Natural killer cell (primary cell): ENCODE measurements at regions not wholly inside any gene's neighbourhood (a gene's known extent, or its start where the extent isn't known, plus 50 kb on each side); places are given as distances from the start of the nearest gene placed in this dataset.

ENCODE experiments used
- ATAC-seq, 3 donors: fragments of 150-1000 bp in 2 of 3; fragments of 200-7000 bp in 1 of 3; cut with Tn5 transposase; 1 replicate in 1 of 3; 2 replicates in 2 of 3; pipeline ENCODE4 v1.10.0; 2021; ENCODE audit warnings: mild to moderate bottlenecking in 2 of 3, moderate library complexity in 2 of 3
- DNase-seq, 2 donors: peaks; one replicate each; pipeline versions ENCODE4 v3.0.0 to v3.0.0-alpha.2; 2013 to 2021; ENCODE audit warnings: mixed read lengths in 1 of 2
- H3K27ac ChIP-seq: one replicate; pipeline ENCODE4 v1.5.1; 2013; ENCODE audit warnings: mild to moderate bottlenecking, low read length
- H3K27me3 ChIP-seq: one replicate; pipeline ENCODE4 v1.6.1; 2013; ENCODE audit warnings: low read length; ENCODE audit not compliant: control insufficient read depth, insufficient read depth
- H3K36me3 ChIP-seq: one replicate; pipeline ENCODE4 v1.6.1; 2013; ENCODE audit warnings: low read length; ENCODE audit not compliant: control insufficient read depth, insufficient read depth
- H3K4me1 ChIP-seq: one replicate; pipeline ENCODE4 v1.6.1; 2013; ENCODE audit warnings: low read length; ENCODE audit not compliant: control insufficient read depth, insufficient read depth
- H3K4me3 ChIP-seq: one replicate; pipeline ENCODE4 v1.5.1; 2013; ENCODE audit warnings: low read length
- H3K9me3 ChIP-seq: one replicate; pipeline ENCODE4 v1.6.1; 2013; ENCODE audit warnings: low read length; ENCODE audit not compliant: control insufficient read depth, insufficient read depth
- H3K27ac Mint-ChIP-seq, 2 donors: one replicate each; pipeline ENCODE4 v1.8.0; 2022; ENCODE audit warnings: mild to moderate bottlenecking in 2 of 2, mixed read lengths in 2 of 2, moderate library complexity in 1 of 2
- H3K27me3 Mint-ChIP-seq, 2 donors: one replicate each; pipeline ENCODE4 v1.8.0; 2022; ENCODE audit warnings: low read depth in 2 of 2, mixed read lengths in 2 of 2
- H3K36me3 Mint-ChIP-seq: one replicate; pipeline ENCODE4 v1.8.0; 2022; ENCODE audit warnings: mixed read lengths
- H3K4me1 Mint-ChIP-seq, 2 donors: one replicate each; pipeline ENCODE4 v1.8.0; 2022; ENCODE audit warnings: mixed read lengths in 2 of 2
- H3K4me3 Mint-ChIP-seq: one replicate; pipeline ENCODE4 v1.8.0; 2022; ENCODE audit warnings: mild to moderate bottlenecking, moderate library complexity, mixed read lengths
- H3K9me3 Mint-ChIP-seq, 2 donors: one replicate each; pipeline ENCODE4 v1.8.0; 2022; ENCODE audit warnings: mixed read lengths in 2 of 2
- WGBS: methylation state at CpG from one replicate; pipeline ENCODE4 v1.1.7; 2013; ENCODE audit warnings: missing lambda C conversion rate; ENCODE audit not compliant: insufficient coverage; 5-methylcytosine and 5-hydroxymethylcytosine counted together
- intact Hi-C: fragments of 100-400 bp; cut with micrococcal nuclease; formaldehyde crosslinking; loops from one replicate; pipeline ENCODE4 v1.14.2; 2022
- TF ChIP-seq, protein P1 (sequence below): fragments of 200-600 bp; IDR thresholded peaks from one replicate; pipeline ENCODE4 v1.8.0; 2022; ENCODE audit warnings: antibody characterized with exemption

DNA sequence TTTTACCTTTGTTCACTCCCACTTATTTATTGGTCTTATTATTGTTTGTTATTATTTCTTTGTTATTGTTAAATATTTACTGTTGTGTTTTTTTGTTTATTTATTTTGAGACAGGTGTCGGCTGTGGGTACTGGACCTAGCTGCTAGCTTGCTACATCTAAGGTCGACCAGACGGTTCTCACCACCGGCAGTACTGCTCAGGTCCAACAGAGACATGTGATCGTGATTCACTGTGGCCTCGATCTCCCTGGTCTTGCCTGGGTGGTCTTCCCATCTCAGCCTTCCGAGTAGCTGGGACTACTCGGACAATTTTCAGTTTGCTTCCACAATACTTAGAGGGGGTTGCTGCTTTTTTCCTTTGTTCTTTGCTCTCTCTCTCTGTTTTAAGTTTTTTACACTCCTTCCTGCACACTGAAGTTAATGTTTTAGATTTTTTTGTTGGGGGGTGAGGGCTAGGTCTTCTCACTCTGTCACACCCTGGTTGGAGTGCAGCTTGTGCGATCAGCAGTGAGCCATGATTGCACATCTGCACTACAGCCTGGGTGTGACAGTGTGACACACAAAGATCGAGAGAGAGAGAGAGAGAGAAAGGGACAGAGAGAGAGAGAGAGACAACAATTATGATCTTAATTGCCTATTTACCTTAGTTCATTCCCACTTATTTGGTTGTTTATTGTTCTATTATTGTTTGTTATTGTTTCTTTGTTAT is 1432.4 kb downstream of the UQCRFS1 start:
- Histone ChIP-seq H3K9me3 (peaks cover 11% of the 10 kb centered on the region), H3K27me3 (no peaks in the 10 kb centered on the region), H3K36me3 (no peaks in the 10 kb centered on the region), H3K4me1 (no peaks in the 10 kb centered on the region), H3K27ac (no peak overlapping the region), H3K4me3 (no peak overlapping the region)
- 81% methylated on average over 9 of the region's 10 CpGs for WGBS
- TF ChIP-seq, protein P1, sequence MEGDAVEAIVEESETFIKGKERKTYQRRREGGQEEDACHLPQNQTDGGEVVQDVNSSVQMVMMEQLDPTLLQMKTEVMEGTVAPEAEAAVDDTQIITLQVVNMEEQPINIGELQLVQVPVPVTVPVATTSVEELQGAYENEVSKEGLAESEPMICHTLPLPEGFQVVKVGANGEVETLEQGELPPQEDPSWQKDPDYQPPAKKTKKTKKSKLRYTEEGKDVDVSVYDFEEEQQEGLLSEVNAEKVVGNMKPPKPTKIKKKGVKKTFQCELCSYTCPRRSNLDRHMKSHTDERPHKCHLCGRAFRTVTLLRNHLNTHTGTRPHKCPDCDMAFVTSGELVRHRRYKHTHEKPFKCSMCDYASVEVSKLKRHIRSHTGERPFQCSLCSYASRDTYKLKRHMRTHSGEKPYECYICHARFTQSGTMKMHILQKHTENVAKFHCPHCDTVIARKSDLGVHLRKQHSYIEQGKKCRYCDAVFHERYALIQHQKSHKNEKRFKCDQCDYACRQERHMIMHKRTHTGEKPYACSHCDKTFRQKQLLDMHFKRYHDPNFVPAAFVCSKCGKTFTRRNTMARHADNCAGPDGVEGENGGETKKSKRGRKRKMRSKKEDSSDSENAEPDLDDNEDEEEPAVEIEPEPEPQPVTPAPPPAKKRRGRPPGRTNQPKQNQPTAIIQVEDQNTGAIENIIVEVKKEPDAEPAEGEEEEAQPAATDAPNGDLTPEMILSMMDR: no peak
- Mint-ChIP-seq H3K4me1 (peaks cover 5 to 12% of the 10 kb centered on the region in 2 donors), H3K27me3 (no peaks in the 10 kb centered on the region), H3K4me3 (no peak overlapping the region), H3K9me3 (peaks cover 5 to 12% of the 10 kb centered on the region in 2 donors), H3K27ac (no peak overlapping the region), H3K36me3 (peaks cover 37% of the 10 kb centered on the region)
- intact Hi-C loops: no loop called here
- ATAC-seq: no peak
- no peak for DNase-seq

DNA sequence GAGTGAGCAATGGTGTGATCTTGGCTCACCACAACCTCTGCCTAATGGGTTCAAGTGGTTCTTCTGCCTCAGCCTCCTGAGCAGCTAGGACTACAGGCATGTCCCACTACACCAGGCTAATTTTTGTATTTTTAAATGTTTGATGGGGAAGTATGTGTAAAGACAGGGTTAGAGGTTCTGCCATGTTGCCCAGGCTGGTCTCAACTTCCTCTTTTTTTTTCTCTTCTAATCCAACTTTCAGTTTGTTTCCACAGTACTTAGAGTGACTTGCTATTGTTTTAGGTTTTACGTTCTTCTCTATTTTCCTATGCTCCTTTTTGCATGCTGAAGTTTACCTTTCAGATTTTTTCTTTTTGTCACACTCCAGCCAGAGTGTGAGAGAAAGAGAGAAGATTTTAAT is 1433.0 kb downstream of the UQCRFS1 start:
- WGBS: no CpG with 5 or more reads among the region's 1 CpG
- intact Hi-C loops: loop anchor here (10.0 kb wide), 2 partner anchors 545 to 935 kb away; no protein-coding TSS in a partner anchor
- Mint-ChIP-seq H3K4me3 (no peak overlapping the region), H3K27ac (no peak overlapping the region), H3K27me3 (no peaks in the 10 kb centered on the region), H3K9me3 (peaks cover 5 to 12% of the 10 kb centered on the region in 2 donors), H3K36me3 (peaks cover 42% of the 10 kb centered on the region), H3K4me1 (peaks cover 5 to 6% of the 10 kb centered on the region in 2 donors)
- no peak for ATAC-seq
- DNase-seq: no peak
- Histone ChIP-seq H3K4me3 (no peak overlapping the region), H3K9me3 (peaks cover 14% of the 10 kb centered on the region), H3K4me1 (no peaks in the 10 kb centered on the region), H3K27me3 (no peaks in the 10 kb centered on the region), H3K27ac (no peak overlapping the region), H3K36me3 (no peaks in the 10 kb centered on the region)
- TF ChIP-seq, protein P1: no peak

DNA sequence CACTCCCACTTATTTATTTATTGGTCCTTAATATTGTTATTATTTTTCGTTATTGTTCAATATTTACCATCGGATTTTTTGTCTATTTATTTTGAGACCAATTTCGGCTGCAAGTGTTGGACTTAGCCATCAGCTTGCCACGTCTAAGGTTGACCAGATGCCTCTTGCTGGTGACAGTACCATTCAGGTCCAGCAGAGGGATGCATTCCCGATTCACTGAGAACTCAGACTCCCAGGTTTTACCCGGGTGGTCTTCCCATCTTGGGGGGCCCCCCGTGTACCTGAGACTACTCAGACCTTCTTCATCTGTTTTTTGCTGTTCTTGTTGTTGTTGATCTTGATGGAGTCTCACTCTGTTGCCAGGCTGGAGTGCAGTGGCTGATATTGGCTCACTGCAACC is 1435.2 kb downstream of the UQCRFS1 start:
- H3K27me3 Mint-ChIP-seq: no peaks in the 10 kb centered on the region
- H3K27me3 ChIP-seq: no peaks in the 10 kb centered on the region
- peaks cover 63% of the 10 kb centered on the region for H3K36me3 Mint-ChIP-seq
- 96% methylated on average over 7 of the region's 7 CpGs for WGBS
- peaks cover 0 to 5% of the 10 kb centered on the region in 2 donors for H3K4me1 Mint-ChIP-seq
- H3K27ac Mint-ChIP-seq: no peak overlapping the region
- no peaks in the 10 kb centered on the region for H3K4me1 ChIP-seq
- peaks cover 18 to 19% of the 10 kb centered on the region in 2 donors for H3K9me3 Mint-ChIP-seq
- ATAC-seq: no peak
- intact Hi-C loops: loop anchor here (10.0 kb wide), 2 partner anchors 547 to 937 kb away; no protein-coding TSS in a partner anchor
- peak overlapping the region; percentile 3 for H3K4me3 Mint-ChIP-seq
- no peak overlapping the region for H3K27ac ChIP-seq
- no peak for DNase-seq
- TF ChIP-seq, protein P1: no peak
- no peaks in the 10 kb centered on the region for H3K36me3 ChIP-seq
- peaks cover 29% of the 10 kb centered on the region for H3K9me3 ChIP-seq
- no peak overlapping the region for H3K4me3 ChIP-seq
